UCSD-AML1 (cell line): ENCODE measurements at regions not wholly inside any gene's neighbourhood (a gene's known extent, or its start where the extent isn't known, plus 50 kb on each side); places are given as distances from the start of the nearest gene placed in this dataset.

ENCODE experiments used
- DNase-seq: peaks from one replicate; lab custom pipeline; 2025; ENCODE audit not compliant: unreplicated experiment; lab: John Stamatoyannopoulos, UW

- no peak for DNase-seq
Measured at GRCh38 chr7:85733169-85733915, 546.5 kb upstream of the SEMA3D start.

- DNase-seq, result no peak
Measured at GRCh38 chr7:85730012-85730411, 543.2 kb upstream of the SEMA3D start.

- no peak for DNase-seq
Measured at GRCh38 chr7:85725026-85725425, 538.2 kb upstream of the SEMA3D start.

- no peak for DNase-seq
Measured at GRCh38 chr7:85719981-85720953, 533.4 kb upstream of the SEMA3D start.

GRCh38 chr7:85716353-85716752 is 529.5 kb upstream of the SEMA3D start:
- no peak for DNase-seq

GRCh38 chr7:85714951-85715350 is 528.1 kb upstream of the SEMA3D start:
- no peak for DNase-seq

- no peak for DNase-seq
Measured at GRCh38 chr7:85714043-85714578, 527.3 kb upstream of the SEMA3D start.

- no peak for DNase-seq
Measured at GRCh38 chr7:85713171-85713570, 526.3 kb upstream of the SEMA3D start.

GRCh38 chr7:85711894-85712293 is 525.0 kb upstream of the SEMA3D start:
- no peak for DNase-seq

- no peak for DNase-seq
Measured at GRCh38 chr7:85710960-85711359, 524.1 kb upstream of the SEMA3D start.

GRCh38 chr7:85708221-85708620 is 521.4 kb upstream of the SEMA3D start:
- DNase-seq, result no peak

GRCh38 chr7:85705076-85705475 is 518.2 kb upstream of the SEMA3D start:
- DNase-seq, result no peak

GRCh38 chr7:85703251-85704010 is 516.6 kb upstream of the SEMA3D start:
- no peak for DNase-seq

- DNase-seq, result no peak
Measured at GRCh38 chr7:85702348-85702747, 515.5 kb upstream of the SEMA3D start.

- no peak for DNase-seq
Measured at GRCh38 chr7:85699482-85699881, 512.6 kb upstream of the SEMA3D start.

- no peak for DNase-seq
Measured at GRCh38 chr7:85695533-85695932, 508.7 kb upstream of the SEMA3D start.

GRCh38 chr7:85695041-85695440 is 508.2 kb upstream of the SEMA3D start:
- DNase-seq, result no peak

GRCh38 chr7:85693326-85693725 is 506.5 kb upstream of the SEMA3D start:
- no peak for DNase-seq

GRCh38 chr7:85688712-85689111 is 501.9 kb upstream of the SEMA3D start:
- no peak for DNase-seq

- DNase-seq, result no peak
Measured at GRCh38 chr7:85686401-85687181, 499.7 kb upstream of the SEMA3D start.
